TTC549 (cell line): ENCODE measurements at regions not wholly inside any gene's neighbourhood (a gene's known extent, or its start where the extent isn't known, plus 50 kb on each side); places are given as distances from the start of the nearest gene placed in this dataset.
"Not testable (repeated sequence)": the region's sequence is repeated elsewhere in the genome, so short reads cannot be mapped to it uniquely, and the experiment has no call there.

ENCODE experiments used
- FAIRE-seq: peaks from 2 replicates; lab custom pipeline; 2012; peaks lifted over from hg19 to GRCh38; lab: Jason Lieb, UNC

DNA sequence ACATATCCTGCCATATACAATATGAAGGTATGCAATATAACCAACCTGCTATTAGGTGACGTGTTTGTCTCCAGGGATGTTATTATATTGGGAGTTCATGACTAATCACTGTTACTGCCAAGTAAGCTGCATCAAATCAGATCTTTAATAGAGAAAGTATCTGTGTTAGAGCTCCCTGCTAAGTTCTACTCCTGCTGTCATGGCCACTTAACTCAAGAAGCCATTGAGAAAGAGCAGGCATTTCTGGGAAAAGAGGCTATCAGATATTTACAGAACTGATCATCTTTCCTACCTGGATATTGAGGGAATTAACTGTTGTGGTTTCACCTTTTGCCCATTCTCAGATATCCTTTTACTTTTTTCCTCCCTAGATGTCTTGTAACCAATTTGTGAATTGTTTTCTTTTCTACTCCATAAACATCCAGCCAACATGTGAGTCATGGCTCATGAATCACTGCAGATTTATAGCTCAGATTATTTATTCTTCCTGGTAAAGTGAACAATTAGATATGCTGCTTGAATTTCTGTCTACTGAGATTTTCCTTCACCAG lies 634.8 kb upstream of the FAM174A start:
- no peak for FAIRE-seq

DNA sequence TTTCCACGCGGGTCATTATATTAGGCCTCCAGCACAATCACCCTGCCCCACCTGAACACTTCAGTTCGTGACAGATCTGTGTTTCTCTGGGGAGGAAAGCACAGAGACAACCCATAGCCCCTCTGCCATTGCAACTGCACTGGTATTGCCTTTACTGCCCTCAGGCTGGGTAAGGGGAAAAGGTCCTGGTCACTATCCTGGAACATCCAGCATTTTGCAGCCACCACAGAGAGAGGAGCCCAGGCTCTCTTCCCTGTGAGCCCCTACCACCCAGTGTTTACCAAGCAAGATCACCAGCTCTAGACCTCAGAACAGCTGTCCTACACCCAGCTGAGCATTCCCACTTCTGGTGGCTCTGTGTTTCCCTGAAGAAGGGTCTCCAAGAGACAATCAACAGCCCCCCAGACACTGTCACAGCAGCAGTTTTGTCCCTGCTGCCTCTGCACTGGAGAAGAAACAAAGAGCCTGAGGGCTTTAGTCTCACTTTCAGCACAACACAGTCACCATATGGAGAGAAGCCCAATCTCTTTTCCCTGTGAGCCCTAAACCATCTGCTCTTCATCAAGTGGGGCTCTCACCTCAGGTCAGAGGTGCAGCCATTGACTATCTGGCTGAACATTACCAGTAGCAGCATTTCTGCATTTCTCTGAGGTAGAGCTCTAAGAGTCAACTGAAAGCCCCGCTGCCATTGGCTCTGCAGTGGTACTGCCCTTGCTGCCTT lies 655.2 kb upstream of the FAM174A start:
- no peak for FAIRE-seq

DNA sequence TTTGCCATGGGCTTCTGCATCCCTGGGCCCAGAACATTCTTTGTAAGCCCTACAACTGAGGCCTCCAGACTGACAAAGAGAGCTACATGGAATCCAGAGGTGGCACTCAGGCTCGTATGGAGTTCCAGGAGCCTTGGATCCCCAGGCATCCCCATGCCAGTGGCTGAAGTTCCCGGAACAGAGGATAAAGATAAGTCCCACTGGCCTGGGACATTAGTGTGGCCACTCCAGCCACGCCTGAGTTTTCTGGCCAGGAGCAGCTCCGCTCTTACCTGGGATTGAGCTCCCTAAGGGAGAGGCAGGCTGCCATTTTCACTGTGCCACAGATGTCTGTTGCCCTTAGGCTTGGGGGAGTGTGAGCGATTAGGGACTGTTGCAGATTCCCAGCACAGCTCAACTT lies 656.3 kb upstream of the FAM174A start:
- no peak for FAIRE-seq

DNA sequence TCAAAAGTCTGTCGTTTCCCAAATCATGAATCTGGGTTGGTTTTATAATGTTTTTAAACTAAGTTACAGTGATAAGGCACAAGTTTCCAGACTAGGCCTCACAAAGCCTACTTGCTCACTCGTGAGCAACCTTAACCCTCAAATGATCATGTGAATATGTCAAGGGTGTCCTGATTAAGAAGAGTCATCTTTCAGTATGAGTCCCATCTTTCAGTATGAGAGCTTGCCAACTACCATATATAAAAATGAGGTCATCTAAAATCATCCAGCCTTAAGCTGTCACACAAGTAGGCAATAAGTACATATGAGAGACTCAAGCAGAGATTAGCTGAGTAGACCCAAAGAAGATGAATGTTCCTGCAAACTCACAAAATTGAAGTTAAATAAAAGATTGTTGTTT lies 668.4 kb upstream of the FAM174A start:
- FAIRE-seq: no peak

DNA sequence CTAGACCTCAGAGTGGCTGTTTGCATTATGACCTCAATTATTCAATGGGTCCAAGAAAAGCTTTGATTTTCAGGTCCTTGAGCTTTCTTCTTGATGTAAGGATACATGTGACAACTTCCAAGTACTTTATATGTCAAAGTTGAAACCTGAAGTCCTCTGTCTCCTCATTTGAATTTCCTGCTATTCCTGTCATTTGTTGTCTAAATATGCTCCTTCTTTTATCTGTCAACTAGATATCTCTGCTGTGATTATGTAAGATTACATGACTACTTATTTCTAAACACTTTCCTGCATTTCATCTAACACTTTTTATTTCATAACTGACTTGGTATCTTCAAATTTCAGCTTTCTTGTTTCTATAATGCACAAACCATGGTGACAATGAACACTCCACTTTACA lies 670.0 kb upstream of the FAM174A start:
- FAIRE-seq: no peak

DNA sequence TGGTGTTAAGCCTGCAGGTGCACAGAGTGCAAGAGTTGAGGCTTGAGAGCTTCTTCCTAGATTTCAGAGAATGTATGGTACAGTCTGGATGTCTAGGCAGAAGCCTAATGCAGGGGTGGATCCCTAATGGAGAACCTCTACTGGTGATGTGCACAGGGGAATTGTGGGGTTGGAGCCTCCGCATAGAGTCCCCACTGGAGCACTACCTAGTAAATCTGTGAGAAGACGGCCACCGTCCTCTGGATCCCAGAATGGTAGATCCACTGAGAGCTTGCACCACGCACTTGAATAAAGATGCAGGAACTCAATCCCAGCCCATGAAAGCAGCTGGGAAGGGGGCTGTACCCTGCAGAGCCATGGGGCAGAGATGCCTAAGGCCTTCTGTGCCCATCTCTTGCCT lies 699.4 kb upstream of the FAM174A start:
- no peak for FAIRE-seq

DNA sequence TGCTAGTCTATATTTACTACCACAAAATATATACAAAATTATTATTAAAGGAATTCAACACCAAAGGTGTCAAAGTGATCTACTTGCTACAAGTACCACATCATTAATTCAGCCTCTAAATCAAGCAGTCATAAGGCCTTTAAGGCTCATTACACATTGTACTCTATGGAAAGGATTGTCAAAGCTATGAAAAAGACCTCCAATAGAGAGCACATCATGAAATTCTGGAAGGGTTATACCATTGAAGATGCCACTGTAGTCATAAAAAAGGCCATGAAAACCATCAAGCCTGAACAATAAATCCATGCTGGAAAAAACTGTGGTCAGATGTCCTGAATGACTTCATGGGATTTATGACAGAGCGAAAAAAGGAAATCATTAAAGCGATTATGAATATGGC lies 708.0 kb upstream of the FAM174A start:
- no peak for FAIRE-seq

DNA sequence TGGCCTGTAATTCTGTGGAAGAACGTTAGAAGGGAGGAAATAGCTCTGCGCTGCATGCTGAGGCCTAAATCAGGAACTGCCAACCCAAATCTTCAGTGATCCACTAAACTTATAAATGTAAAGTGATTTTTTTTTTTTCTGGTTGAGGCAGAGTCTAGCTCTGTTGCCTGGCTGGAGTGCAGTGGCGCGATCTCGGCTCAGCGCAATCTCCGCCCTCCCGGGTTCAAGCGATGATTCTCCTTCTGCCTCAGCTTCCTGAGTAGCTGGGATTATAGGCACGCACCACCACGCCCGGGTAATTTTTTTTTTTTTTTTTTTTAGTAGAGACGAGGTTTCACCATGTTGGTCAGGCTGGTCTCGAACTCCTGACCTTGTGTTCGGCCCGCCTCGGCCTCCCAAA lies 717.4 kb upstream of the FAM174A start:
- FAIRE-seq: no peak

DNA sequence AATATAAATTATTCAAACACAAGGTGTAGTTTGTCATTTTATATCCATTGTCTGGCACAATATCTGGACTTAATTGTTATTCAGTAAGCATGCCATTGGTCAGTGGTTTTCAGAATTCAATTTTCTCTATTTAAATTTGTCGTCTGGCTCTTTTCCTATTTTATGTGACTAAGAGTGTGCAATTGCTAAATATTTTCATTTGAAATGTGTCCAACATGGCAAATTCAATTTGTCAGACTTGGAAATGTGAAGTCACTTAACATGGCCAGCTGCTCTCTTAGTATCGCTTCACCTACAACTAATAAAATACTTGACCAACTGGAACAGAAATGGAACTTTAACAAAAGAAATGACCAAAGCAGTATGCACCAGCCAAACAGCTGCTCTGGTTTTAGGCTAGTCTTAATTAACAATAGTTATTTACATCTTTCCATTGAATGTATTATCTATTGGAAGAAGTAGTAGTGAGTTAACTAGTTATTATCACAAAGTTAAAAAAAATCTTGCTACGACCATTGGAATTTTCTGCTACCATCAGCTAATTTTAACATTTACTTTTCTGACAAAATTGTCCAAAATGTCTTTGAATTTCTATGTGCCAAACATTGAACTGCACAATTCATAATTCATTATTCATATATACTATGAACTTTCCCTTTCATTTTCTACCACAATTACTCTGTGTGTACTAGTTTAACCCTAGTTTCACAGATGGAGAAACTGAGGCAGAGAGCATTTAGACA lies 720.7 kb upstream of the FAM174A start:
- no peak for FAIRE-seq

DNA sequence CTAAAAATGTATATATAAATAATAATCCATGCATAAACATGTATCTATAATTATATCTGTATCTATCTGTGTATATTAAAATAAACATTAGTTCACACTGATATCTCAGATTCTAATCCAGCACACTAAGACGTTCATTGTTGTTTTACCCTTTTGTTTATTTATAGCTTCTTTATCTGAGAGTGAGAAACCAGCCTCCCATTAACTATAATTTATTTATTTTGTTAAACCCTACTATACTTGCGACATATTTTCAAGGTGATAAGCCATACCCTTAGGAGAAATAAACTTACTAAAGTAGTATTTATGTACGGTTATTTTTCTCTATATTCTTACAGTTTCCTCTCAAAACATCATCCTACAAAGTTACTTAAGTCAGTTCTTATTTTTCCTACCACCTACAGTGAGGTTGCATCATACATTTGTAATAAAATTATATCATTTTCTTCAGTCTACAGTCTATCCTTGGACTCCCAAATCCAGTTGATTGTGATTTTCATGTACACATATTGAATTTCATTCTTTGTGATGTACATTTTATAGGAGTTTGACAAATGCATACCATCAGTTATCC lies 726.4 kb upstream of the FAM174A start:
- FAIRE-seq: no peak

DNA sequence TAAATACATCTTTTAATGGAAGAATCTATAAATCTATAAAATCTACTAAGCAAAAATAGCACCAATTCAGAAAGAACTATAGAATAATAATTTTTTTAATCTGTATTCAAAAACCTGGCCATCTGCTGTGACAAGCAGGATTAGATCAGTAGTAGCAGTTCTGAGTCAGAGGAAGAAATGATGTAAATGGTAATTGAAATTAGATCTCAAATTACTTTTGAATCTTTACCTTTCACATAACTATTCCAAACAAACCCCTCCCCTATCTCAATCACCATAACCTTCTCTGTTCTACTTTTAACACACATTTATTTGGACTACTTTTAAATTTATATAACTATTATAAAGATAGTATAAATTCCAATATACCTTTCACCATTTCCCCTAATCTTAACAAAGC lies 727.8 kb upstream of the FAM174A start:
- no peak for FAIRE-seq

DNA sequence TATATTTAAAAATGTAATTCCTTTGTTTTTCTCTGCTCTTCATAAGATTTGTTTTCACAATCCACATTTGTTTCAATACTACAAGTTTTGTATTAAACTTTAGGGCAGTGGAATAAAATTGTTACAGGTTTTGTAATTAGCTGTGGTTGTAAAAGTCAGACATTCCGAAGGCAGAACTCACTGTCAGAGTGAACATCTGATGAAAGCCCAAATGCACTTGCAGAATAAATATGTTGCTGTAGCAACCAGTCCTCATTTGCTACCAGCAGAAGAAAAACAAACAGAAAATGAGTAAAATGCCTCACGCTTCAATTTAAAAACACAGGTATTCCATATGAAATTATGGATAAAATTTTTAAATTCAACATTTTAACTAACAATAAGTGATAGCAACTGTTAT lies 740.1 kb upstream of the FAM174A start:
- no peak for FAIRE-seq

DNA sequence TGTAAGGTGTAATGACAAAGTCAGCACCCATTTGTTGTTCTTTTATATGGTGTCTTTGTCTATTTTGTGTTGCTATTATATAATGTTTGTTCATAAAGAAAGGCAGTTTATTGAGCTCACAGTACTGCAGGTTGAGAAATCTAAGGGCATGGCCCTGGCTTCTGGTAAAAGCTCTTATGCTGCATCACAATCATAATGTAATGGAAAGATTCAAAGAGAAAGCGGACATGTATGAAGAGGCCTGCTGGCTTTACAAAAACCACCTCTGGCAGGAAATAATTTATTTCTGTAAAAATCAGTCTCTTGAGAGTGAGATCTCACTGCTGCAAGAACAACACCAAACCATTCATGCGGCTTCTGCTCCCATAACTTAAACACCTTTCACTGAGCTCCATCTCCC lies 746.7 kb upstream of the FAM174A start:
- FAIRE-seq: no peak

DNA sequence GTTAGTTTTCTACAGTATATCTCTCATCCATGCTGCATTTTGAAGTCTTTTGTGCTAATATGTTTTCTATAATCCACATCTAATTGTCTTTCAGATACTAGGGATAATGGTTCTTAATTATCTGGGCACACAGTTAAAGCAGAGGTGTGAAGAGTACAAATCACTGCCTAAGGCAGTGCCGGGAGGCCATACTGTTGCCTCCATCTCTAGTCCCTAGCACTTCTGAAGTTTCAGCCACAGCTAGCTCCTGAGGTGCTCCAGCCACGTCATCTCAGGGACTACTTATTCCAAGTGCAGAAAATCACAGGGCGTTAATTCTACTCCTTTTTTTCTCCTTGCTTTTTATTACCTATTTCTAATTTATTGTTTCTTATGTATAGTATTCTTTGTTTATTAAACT lies 760.0 kb upstream of the FAM174A start:
- FAIRE-seq: no peak

DNA sequence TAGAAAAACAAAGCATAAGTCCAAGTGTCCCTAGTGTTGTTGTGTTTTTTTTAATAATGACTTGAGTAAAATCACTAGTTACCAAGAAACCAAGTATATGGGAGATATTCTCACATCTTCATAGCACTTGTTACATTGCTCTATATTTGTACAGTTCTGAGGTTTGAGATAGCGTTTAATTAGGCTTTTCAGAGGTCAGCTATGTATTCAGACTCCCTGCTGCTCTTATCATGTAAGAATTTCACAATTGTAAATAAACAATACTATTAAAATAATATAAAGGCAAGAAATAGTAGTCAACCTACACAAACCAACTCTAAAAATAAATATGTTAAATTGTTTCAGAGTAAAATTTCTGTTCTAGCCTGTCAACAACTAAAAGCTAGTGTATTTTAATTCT lies 761.9 kb upstream of the FAM174A start:
- FAIRE-seq: no peak

DNA sequence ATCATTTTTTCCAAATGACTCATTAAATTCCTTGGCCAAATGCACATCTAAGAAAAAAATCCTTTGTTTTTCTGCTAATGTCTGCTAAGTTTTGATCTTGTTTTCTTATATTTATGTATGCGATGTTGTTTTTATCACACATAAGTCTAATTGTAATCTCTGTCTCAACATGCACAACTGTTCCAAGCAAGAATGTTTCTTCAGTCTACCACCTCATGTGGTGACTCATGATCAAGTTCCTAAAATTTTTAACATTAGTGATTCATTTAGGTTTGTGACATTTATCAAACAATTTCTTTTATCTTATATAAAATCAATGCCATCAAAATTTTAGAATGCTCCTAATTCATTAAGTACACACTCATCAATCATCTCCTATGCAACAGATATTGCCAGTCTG lies 763.9 kb upstream of the FAM174A start:
- no peak for FAIRE-seq

DNA sequence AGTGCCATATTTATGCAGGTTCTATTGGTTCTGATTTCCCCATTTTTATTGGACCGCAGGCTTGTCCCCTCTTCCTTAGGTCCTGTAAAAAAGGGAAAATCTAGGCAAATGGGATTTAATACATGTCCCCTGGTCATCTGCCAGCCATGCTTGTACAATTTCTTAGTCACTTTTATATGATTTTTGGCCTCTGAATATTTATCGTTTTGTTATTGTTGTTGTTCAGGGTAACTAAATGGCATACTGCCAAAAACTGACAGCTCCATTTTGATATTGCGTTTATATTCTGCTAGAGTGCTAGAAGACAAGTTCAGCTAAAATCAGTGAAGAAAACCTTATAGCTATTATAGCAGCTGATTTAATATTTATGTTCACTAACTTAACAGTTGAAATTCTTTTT lies 770.2 kb upstream of the FAM174A start:
- no peak for FAIRE-seq

DNA sequence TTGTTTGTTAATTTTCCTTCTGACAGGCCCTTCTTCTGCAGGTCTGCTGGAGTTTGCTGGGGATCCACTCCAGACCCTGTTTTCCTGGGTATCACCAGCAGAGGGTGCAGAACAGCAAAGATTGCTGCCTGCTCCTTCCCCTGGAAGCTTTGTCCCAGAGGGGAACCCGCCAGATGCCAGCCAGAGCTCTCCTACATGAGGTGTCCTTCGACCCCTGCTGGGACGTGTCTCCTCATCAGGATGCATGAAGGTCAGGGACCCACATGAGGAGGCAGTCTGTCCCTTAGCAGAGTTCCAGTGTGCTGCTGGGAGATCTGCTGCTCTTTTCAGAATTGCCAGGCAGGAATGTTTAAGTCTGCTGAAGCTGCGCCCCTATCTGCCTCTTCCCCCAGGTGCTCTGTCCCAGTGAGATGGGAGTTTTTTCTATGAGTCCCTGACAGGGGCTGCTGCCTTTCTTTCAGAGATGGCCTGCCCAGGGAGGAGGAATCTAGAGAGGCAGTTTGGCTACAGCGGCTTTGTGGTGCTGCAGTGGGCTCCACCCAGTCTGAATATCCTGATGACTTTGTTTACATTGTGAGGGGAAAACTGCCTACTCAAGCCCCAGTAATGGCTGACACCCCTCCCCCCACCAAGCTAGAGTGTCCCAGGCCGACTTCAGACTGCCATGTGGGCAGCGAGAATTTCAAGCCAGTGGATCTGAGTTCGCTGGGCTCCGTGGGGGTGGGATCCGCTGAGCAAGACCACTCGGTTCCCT lies 772.0 kb upstream of the FAM174A start:
- no peak for FAIRE-seq

DNA sequence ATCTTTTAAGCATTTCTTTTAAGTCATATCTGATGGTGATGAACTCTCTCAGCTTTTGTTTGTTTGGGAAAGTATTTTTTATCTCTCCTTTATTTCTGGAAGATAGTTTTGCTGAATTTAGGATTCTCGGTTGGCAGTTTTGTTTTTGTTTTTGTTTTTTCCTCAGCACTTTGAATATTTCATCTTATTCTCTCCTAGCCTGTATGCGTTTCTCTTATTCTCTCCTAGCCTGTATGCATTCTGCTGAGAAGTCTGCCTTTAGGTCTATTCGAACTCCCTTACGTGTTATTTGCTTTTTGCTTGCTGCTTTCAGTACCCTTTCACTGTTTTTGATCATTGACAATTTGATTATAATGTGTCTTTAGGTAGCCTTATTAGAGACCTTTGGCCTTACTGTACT lies 787.8 kb upstream of the FAM174A start:
- FAIRE-seq: no peak

DNA sequence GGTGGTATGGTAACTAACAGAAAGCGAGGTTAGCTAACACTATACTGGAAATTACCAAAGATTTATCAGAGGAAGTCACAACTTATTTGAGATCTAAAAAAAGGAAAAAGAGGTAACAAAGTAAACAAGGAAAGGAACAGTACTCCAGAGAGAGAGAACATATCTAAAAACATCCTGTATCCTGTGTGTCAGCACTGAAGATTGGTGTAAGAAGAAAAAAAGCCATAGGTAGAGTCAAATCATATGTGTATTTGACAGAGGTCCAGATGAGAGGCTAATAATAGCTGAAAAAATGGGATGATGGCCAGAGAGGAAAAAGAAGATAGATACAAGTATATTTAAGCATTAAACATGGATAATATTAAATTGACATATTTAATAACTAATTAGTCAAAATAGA lies 802.0 kb upstream of the FAM174A start:
- FAIRE-seq: not testable (repeated sequence)

DNA sequence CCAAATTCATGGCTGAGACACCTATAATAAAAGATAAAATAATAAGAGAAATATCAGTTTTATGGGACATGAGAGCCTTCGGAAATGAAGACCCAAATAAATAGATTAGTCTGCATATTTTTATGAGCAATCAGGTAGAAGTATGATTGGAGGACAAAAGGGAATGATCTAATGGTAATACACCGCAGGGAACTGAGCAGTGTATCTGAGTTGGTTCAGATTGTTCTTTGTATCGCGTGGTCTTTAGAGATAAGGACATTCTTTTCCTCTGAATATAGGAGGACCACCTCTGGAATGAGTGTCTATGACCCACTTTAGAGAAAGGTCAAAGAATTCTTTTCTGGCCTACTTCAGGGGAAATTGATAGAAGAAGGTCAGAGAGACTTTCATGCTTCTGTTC lies 801.8 kb upstream of the CHD1 start:
- FAIRE-seq: not testable (repeated sequence)

DNA sequence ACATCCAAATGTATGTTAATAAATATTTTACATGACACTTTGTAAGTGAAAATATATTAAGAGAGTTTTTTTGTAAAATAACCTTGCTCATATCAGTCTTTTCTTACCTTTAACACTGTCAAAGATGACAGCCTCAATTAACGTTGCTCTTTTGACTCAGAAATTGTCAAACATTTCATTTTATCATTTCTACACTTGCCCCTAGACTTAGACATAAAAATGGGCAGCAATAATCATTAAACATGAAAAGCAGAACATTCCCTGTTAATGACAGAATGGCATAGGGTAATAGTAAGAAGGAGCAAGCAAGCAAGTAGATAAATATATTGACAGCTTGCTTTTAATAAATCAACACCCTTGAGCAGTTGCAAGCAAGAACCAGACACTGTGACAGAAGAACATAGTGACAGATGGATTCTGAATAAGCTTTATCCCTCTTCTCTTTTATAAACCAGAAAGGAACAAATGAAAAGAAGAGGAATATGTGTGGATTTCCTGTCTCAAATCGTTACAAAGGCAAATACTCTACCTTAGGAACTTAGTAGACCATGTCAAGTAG lies 796.0 kb upstream of the CHD1 start:
- FAIRE-seq: no peak
